Posterior vena cava (tissue), 2 donors: ENCODE measurements at regions not wholly inside any gene's neighbourhood (a gene's known extent, or its start where the extent isn't known, plus 50 kb on each side); places are given as distances from the start of the nearest gene placed in this dataset.

Experiments
- DNase-seq: peaks from one replicate; pipeline ENCODE4 v3.0.0-alpha.2; 2020; ENCODE audit warnings: low spot score
- intact Hi-C, 2 donors: fragments of 100-400 bp; cut with DNase I; formaldehyde crosslinking; loops; one replicate each; pipeline versions ENCODE4 v1.14.1 to v1.14.2; 2022 to 2023
- donor health status: DM: yes; HTN: yes; CAD: no.
- donor health status: DM: yes; HTN: yes; CAD: no.

DNA sequence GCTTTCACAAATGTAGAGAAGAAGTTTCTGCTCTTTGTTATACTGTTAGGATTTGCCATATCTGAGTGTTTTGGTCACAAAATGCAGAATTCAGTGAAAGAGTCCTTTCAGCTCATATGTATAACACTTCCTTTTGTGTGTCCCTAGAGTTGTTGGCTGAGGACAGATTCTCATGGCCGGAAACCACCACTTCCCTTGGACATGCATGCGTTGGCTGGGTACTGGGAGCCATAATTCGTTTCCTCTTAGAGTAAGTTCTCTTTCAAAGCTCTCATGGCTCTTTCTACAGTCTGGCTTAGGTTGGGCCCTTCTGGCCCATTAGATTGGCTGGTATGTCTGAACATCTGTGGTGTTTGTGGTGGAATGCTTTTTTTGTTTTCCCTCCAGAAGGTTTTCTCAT is 298.5 kb downstream of the DIPK2A start:
- intact Hi-C loops = no loop called here
- DNase-seq = no peak

- DNase-seq = no peak
- intact Hi-C loops = no loop called here
Measured at GRCh38 chr3:144272680-144273079, 301.1 kb downstream of the DIPK2A start.

DNA sequence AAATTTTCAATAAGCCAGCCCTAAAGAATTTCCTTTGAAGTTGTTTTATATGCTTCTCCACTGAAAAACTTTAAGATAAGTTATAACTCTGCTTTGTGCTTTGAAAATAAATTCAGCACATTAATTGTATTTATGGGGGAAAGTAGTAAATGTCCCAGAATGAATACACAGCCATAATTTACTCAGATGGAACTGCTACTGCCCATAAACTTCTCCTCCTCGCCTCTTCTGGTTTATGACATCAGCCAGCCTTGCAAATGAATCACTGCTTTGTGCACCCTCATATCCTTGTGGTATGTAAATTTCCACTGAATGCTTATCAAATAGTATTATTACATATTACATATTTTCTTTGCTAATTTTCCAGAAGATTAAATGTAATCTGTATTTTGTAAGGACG is 302.0 kb downstream of the DIPK2A start:
- no peak for DNase-seq
- intact Hi-C loops = no loop called here

DNA sequence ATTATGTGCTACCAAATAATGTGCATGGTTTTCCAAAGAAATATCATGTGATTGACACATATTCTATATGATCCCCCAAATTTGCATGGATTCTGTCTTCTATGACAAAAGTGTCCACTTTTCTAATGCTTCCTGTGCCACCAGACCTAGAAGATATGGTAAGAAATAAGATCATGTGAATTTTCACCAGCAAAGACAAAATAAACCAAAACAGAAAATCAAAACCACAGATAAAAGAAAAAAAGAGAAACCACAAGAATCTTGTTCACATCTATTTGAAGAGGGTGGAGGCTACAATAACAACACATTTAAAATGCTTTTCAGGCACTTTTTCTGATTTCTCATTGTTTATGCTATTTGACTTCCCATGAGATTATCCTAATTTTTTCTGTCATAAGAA is 303.4 kb downstream of the DIPK2A start:
- intact Hi-C loops = no loop called here
- DNase-seq = no peak

DNA sequence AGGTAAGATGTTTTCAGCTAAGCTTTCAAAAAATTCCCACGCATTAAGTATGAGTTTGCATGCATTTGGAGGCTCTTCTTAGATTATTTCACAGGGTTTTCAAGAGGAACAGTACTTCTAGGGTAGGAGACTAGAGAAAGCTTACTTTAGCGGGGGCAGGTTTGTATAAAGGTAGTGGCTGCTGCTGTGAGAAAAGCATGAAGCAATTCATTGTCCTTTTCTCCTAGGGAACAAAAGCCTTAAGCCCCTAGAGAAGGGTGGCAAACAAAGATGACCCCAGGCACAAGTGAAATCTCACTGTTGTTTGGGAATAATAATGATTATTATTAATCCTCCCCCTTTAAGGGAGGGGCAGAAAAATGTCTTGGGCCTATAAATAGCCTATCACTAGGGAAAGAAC is 310.7 kb downstream of the DIPK2A start:
- intact Hi-C loops = no loop called here
- DNase-seq = no peak

GRCh38 chr3:144286235-144286910 is 314.8 kb downstream of the DIPK2A start:
- intact Hi-C loops = no loop called here
- DNase-seq = no peak

- DNase-seq = no peak
- intact Hi-C loops = no loop called here
Measured at GRCh38 chr3:144287001-144287400, 315.4 kb downstream of the DIPK2A start.

DNA sequence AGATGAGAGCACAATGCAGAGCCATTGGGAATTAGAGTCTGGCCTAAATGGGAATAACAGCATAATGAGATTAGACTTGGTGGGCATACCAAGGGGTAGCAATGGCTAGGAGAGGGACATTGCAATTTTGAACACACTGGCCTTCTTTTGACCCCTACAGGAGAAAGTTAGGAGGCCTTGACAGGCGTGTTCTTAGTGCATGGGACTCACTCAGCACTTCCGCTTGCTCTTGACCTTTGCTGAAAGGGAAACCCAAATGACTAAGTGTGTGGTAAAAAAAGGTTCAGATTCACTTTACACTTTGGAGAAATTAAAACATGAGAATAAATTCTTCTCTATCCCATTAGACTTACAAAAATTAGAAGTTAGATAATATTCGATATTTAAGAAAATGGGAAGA is 317.4 kb downstream of the DIPK2A start:
- DNase-seq = no peak
- intact Hi-C loops = no loop called here

GRCh38 chr3:144294659-144295538 is 323.3 kb downstream of the DIPK2A start:
- intact Hi-C loops = no loop called here
- DNase-seq = no peak

DNA sequence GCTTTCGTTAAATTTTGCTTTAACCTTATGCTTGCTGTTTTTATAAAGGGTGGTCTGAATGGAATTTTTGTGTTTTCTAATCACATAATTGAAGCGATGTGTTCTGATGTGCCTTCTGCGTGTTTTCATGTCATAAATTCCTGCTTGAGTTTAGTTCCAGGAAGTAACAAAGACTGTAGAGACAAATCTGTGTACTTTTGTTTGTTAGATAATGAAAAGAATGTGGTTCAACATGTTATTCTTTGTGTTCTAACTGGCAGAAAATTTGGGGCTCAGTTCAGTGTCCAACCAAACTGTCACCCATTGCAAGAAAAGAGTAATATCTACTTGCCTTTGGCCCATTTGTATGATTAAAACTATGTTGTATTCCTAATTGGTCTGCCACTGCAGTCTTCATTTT is 324.0 kb downstream of the DIPK2A start:
- DNase-seq = no peak
- intact Hi-C loops = no loop called here

- intact Hi-C loops = no loop called here
- no peak for DNase-seq
Measured at GRCh38 chr3:144296808-144297207, 325.2 kb downstream of the DIPK2A start.

DNA sequence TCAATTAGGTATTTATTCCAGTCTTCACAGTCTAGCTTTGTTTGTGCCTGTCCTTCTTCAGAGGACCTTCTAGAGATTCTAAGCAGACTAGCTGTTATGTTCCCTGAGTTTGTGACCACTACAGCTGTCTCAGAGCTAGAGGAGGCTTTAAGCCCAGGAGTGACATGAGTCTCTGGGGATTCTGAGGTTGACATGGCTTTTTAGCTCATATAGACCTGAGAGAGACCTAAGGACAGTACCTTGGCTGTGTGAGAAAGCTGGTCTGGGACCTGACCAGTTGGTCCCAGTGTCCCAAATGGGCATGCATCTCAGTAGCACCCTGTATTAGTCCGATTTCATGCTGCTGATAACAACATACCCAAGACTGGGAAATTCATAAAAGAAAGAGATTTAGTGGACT is 330.2 kb downstream of the DIPK2A start:
- intact Hi-C loops = no loop called here
- DNase-seq = no peak

DNA sequence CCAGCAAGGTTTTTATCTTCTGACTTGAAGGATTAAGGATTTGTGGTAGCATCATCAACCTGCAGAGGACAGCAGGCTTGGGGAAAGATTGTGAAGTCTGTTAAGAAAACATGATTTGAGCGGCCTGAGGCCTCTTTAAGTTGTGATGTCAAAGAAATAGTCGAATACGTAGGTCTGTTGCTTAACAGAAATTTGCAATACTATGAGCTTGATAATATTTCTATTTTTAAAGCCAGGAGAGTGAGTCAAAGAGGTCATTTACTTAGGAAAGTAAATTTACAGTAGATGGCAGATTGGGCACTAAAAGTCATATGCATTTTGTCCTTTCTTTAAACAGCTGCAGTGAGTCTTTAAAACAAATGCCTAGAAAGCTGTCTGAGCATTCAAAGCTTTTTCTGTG is 336.3 kb downstream of the DIPK2A start:
- intact Hi-C loops = no loop called here
- no peak for DNase-seq

- intact Hi-C loops = no loop called here
- no peak for DNase-seq
Measured at GRCh38 chr3:144308396-144308795, 336.8 kb downstream of the DIPK2A start.

DNA sequence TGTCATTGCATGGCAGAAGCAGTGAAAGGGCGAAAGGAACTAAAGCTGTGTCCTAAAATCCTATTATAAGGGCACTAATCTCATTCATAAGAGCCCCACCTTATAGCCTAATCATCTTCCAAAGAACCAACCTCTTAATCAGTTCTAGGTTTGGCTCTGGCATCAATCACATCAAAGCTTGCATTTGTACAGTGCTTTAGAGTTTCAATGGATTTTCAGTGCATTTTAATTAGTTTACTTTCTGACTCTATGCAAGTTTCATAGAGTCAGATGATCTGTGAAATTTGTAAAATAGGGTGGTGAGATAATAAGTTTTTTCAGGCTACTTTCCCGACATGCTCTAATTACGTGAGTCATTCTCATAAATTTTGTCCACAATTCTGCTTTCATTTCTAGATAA is 341.1 kb downstream of the DIPK2A start:
- no peak for DNase-seq
- intact Hi-C loops = no loop called here

GRCh38 chr3:144314946-144315345 is 343.3 kb downstream of the DIPK2A start:
- no peak for DNase-seq
- intact Hi-C loops = no loop called here

GRCh38 chr3:144317961-144318360 is 346.3 kb downstream of the DIPK2A start:
- intact Hi-C loops = no loop called here

GRCh38 chr3:144324076-144324475 is 352.5 kb downstream of the DIPK2A start:
- DNase-seq = no peak
- intact Hi-C loops = no loop called here

More at GRCh38 chr3:144317961-144318360, 346.3 kb downstream of the DIPK2A start:
- no peak for DNase-seq

DNA sequence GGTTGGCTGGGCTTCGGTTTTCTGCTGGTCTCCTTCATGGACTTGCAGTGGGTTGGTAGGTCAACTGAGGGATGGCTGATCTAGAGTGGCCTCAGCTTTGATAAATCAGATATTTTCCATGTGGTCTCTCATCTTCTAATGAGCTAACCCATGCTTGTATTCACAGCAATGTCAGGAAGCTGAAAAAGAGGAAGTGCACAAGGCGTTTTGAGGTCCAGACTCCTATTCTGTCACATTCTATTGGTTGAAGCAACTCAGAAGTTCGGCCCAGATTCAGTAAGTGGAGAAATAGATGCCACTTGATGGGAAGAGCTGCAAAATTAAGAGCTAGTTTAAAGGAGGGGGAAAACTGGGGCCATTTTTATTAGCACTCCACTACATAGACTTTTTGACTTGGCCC is 361.2 kb downstream of the DIPK2A start:
- intact Hi-C loops = no loop called here
- no peak for DNase-seq

GRCh38 chr3:144341471-144341870 is 369.8 kb downstream of the DIPK2A start:
- intact Hi-C loops = no loop called here
- no peak for DNase-seq

DNA sequence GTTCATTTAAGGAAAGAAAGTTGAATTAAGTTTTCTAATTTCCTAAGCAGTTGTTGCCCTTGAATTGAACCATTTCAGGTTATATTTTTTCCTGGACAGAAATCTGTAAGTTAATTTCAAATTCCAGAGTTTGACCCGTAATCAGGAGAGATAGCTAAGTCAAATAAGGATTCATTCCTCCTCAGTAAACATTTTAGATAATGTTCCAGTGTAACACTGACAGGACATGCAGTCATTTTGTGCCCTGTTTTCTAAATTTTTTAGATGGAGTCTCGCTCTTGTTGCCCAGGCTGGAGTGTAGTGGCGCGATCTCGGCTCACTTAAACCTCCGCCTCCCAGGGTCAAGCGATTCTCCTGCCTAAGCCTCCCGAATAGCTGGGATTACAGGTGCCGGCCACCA is 371.7 kb downstream of the DIPK2A start:
- DNase-seq = no peak
- intact Hi-C loops = no loop called here
